Spleen (tissue), 7 donors: ENCODE measurements at regions not wholly inside any gene's neighbourhood (a gene's known extent, or its start where the extent isn't known, plus 50 kb on each side); places are given as distances from the start of the nearest gene placed in this dataset.

Source experiments
- CTCF ChIP-seq, 11 experiments: fragments of 200-600 bp in 7 of 11; fragments of 450-650 bp in 4 of 11; sonication (generic) in 4 of 11; IDR thresholded peaks in 8 of 11; conservative IDR thresholded peaks in 3 of 11; 1 replicate in 7 of 11; 2 replicates in 4 of 11; pipeline versions ENCODE4 v1.4.0 to v1.8.0; 2016 to 2021; ENCODE audit warnings: antibody characterized with exemption in 11 of 11, inconsistent platforms in 4 of 11, mild to moderate bottlenecking in 1 of 11
- POLR2A ChIP-seq, 3 donors: fragments of 450-650 bp; IDR thresholded peaks; one replicate each; pipeline ENCODE4 v1.5.1; 2017; ENCODE audit warnings: antibody characterized with exemption in 3 of 3, mild to moderate bottlenecking in 1 of 3
- donor health status: DM: no; HTN: no; CAD: no; lungs with moderate emphysema.
- donor health status: DM: no; HTN: no; CAD: no.
- donor health status: DM: no; HTN: no; CAD: no.

- no peak for TF ChIP-seq CTCF (IDR thresholded peaks at IDR 0.05 in 8 of 11, conservative IDR thresholded peaks at IDR 0.05 in 3 of 11)
- TF ChIP-seq POLR2A (IDR thresholded peaks at IDR 0.05) = no peak
Measured at GRCh38 chr13:105962080-105962479, 573.4 kb downstream of the EFNB2 start.
